Upper lobe of left lung (tissue), 4 donors: ENCODE measurements at regions not wholly inside any gene's neighbourhood (a gene's known extent, or its start where the extent isn't known, plus 50 kb on each side); places are given as distances from the start of the nearest gene placed in this dataset.

Experiments
- POLR2A ChIP-seq, 4 donors: fragments of 450-650 bp; IDR thresholded peaks; one replicate each; pipeline ENCODE4 v1.5.1; 2016 to 2017; ENCODE audit warnings: antibody characterized with exemption in 4 of 4, mild to moderate bottlenecking in 2 of 4
- TF ChIP-seq, protein P1 (sequence below), 6 experiments: fragments of 450-650 bp in 4 of 6; fragments of 200-600 bp in 2 of 6; sonication (generic) in 2 of 6; IDR thresholded peaks; one replicate each; pipeline ENCODE4 v1.5.1; 2016 to 2019; ENCODE audit warnings: antibody characterized with exemption in 6 of 6

DNA sequence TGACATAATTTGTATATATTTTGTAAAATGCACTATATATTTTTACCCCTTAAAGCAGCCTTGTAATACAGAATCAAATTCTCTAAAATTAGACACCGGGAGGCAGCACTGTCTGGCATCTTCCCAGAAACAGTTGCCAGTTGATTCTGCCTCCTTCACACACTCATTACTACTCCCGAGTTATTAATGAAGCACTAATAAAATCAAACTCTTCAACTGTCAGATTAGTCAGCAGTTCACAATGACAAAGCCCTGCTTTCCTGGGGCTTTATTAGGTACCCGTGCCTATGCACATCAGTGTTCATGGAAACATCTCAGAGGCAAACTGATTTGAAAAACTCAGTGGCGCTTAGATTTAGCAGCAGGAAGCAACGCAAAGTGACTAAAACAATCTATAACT lies 103.5 kb upstream of the VEGFC start:
- no peak for TF ChIP-seq POLR2A (IDR thresholded peaks at IDR 0.05)
- TF ChIP-seq, protein P1, sequence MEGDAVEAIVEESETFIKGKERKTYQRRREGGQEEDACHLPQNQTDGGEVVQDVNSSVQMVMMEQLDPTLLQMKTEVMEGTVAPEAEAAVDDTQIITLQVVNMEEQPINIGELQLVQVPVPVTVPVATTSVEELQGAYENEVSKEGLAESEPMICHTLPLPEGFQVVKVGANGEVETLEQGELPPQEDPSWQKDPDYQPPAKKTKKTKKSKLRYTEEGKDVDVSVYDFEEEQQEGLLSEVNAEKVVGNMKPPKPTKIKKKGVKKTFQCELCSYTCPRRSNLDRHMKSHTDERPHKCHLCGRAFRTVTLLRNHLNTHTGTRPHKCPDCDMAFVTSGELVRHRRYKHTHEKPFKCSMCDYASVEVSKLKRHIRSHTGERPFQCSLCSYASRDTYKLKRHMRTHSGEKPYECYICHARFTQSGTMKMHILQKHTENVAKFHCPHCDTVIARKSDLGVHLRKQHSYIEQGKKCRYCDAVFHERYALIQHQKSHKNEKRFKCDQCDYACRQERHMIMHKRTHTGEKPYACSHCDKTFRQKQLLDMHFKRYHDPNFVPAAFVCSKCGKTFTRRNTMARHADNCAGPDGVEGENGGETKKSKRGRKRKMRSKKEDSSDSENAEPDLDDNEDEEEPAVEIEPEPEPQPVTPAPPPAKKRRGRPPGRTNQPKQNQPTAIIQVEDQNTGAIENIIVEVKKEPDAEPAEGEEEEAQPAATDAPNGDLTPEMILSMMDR (IDR thresholded peaks at IDR 0.05) = no peak
